ENCODE measurements at regions not wholly inside any gene's neighbourhood (a gene's known extent, or its start where the extent isn't known, plus 50 kb on each side); places are given as distances from the start of the nearest gene placed in this dataset.

- no peak for DNase-seq
- no peaks in the 10 kb centered on the region for H3K9me3 ChIP-seq
- intact Hi-C loops (cut with DNase I): no loop called here
- H3K36me3 ChIP-seq: no peaks in the 10 kb centered on the region
- no peak for TF ChIP-seq POLR2A (IDR thresholded peaks at IDR 0.05)
- TF ChIP-seq, protein P1, sequence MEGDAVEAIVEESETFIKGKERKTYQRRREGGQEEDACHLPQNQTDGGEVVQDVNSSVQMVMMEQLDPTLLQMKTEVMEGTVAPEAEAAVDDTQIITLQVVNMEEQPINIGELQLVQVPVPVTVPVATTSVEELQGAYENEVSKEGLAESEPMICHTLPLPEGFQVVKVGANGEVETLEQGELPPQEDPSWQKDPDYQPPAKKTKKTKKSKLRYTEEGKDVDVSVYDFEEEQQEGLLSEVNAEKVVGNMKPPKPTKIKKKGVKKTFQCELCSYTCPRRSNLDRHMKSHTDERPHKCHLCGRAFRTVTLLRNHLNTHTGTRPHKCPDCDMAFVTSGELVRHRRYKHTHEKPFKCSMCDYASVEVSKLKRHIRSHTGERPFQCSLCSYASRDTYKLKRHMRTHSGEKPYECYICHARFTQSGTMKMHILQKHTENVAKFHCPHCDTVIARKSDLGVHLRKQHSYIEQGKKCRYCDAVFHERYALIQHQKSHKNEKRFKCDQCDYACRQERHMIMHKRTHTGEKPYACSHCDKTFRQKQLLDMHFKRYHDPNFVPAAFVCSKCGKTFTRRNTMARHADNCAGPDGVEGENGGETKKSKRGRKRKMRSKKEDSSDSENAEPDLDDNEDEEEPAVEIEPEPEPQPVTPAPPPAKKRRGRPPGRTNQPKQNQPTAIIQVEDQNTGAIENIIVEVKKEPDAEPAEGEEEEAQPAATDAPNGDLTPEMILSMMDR (IDR thresholded peaks at IDR 0.05): no peak
- H3K27ac ChIP-seq: no peak overlapping the region
- no peak overlapping the region for H3K4me3 ChIP-seq (replicated peaks in 1 of 3)
- no peaks in the 10 kb centered on the region for H3K4me1 ChIP-seq
- 95 to 98% methylated on average over 4 of the region's 4 CpGs for WGBS, 2 donors
- H3K27me3 ChIP-seq: no peaks in the 10 kb centered on the region
These were observed 184.9 kb upstream of the IRX2 start for GRCh38 chr5:2936413-2936812.

- DNase-seq: no peak
- Histone ChIP-seq H3K9me3 (no peaks in the 10 kb centered on the region), H3K4me3 (replicated peaks in 1 of 3) (no peak overlapping the region), H3K4me1 (no peaks in the 10 kb centered on the region), H3K36me3 (no peaks in the 10 kb centered on the region), H3K27me3 (no peaks in the 10 kb centered on the region), H3K27ac (no peak overlapping the region)
- 90 to 93% methylated on average over 10 of the region's 10 CpGs for WGBS, 2 donors
- TF ChIP-seq, protein P1 (IDR thresholded peaks at IDR 0.05): no peak
- no peak for TF ChIP-seq POLR2A (IDR thresholded peaks at IDR 0.05)
- intact Hi-C loops (cut with DNase I): no loop called here
These were observed 178.3 kb upstream of the IRX2 start for GRCh38 chr5:2929779-2930178.

DNA sequence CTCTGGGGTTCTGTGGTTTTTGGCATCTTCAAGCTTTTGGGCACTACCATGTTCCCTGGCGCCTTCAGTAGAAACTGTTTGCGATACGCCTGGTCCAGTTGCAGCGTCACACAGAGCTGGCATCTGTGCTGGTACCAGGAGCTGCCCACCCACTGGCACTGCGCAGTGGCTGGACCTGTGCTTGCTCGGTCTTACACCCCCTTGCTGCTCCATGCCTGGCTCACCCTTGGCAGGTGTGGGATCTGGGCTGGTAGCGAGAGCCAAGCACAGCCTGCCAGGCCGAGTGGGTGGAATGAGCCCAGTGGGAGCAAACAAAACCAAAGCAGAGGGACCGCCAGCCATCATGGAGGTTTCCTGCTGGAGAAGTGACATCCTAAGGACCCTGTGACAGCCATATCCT, 170.2 kb upstream of the IRX2 start:
- no peaks in the 10 kb centered on the region for H3K36me3 ChIP-seq
- whole genome bisulfite sequencing, 2 donors: 97 to 100% methylated on average over 5 to 7 of the region's 9 CpGs
- no peak for TF ChIP-seq POLR2A (IDR thresholded peaks at IDR 0.05)
- TF ChIP-seq, protein P1 (IDR thresholded peaks at IDR 0.05): no peak
- no peak overlapping the region for H3K4me3 ChIP-seq (replicated peaks in 1 of 3)
- no peak overlapping the region for H3K27ac ChIP-seq
- intact Hi-C loops (cut with DNase I): no loop called here
- no peak for DNase-seq
- H3K4me1 ChIP-seq: no peaks in the 10 kb centered on the region
- H3K9me3 ChIP-seq: no peaks in the 10 kb centered on the region
- no peaks in the 10 kb centered on the region for H3K27me3 ChIP-seq

GRCh38 chr5:2921176-2921575, 169.7 kb upstream of the IRX2 start:
- 92 to 96% methylated on average over 2 to 5 of the region's 5 CpGs for WGBS, 2 donors
- TF ChIP-seq POLR2A (IDR thresholded peaks at IDR 0.05): no peak
- TF ChIP-seq, protein P1 (IDR thresholded peaks at IDR 0.05): no peak
- DNase-seq: no peak
- no peaks in the 10 kb centered on the region for H3K36me3 ChIP-seq
- H3K9me3 ChIP-seq: no peaks in the 10 kb centered on the region
- no peak overlapping the region for H3K27ac ChIP-seq
- H3K27me3 ChIP-seq: no peaks in the 10 kb centered on the region
- intact Hi-C loops (cut with DNase I): no loop called here
- H3K4me1 ChIP-seq: no peaks in the 10 kb centered on the region
- H3K4me3 ChIP-seq (replicated peaks in 1 of 3): no peak overlapping the region

DNA sequence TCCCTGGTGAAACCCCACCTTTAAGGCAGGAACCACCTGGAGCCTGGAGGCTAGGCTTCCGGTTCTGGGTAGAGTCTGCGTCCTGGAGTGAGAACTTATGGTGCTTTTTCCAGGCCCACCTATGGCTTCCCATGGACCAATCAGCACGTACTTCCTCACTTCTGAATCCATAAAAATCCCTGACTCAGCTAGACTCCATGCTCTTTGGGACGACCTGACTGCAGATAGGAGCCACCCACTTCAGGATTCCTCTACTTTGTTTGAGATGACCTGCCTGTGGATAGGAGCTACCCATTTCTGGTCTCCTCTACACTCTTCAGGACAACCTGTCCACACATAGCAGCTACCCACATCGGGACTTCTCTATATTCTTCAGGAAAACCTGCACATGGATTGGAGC, 168.8 kb upstream of the IRX2 start:
- H3K27me3 ChIP-seq: no peaks in the 10 kb centered on the region
- no peak overlapping the region for H3K27ac ChIP-seq
- no peaks in the 10 kb centered on the region for H3K9me3 ChIP-seq
- H3K4me3 ChIP-seq (replicated peaks in 1 of 3): no peak overlapping the region
- WGBS, 2 donors: 91 to 95% methylated on average over 5 of the region's 5 CpGs
- TF ChIP-seq, protein P1 (IDR thresholded peaks at IDR 0.05): no peak
- H3K4me1 ChIP-seq: no peaks in the 10 kb centered on the region
- no peak for DNase-seq
- H3K36me3 ChIP-seq: no peaks in the 10 kb centered on the region
- intact Hi-C loops (cut with DNase I): no loop called here

Measured in thyroid gland (tissue), 4 donors.